Cardiac septum (tissue), 1 donor: ENCODE measurements at regions not wholly inside any gene's neighbourhood (a gene's known extent, or its start where the extent isn't known, plus 50 kb on each side); places are given as distances from the start of the nearest gene placed in this dataset.

Source experiments
- DNase-seq: peaks from one replicate; pipeline ENCODE4 v3.0.0-alpha.2; 2020; ENCODE audit warnings: low spot score
- intact Hi-C: fragments of 100-400 bp; cut with DNase I; formaldehyde crosslinking; loops from one replicate; pipeline ENCODE4 v1.14.0; 2022
- donor health status: DM: no; HTN: no; CAD: no.

- no peak for DNase-seq
- intact Hi-C loops, result no loop called here
These were observed 74.8 kb upstream of the ADAM23 start for GRCh38 chr2:206368484-206368883.

- DNase-seq, result no peak
- intact Hi-C loops, result no loop called here
These were observed 74.3 kb upstream of the ADAM23 start for GRCh38 chr2:206368933-206369569.

- intact Hi-C loops, result no loop called here
These were observed 67.4 kb upstream of the ADAM23 start for GRCh38 chr2:206375956-206376355.

GRCh38 chr2:206378835-206379234 is 64.5 kb upstream of the ADAM23 start:
- DNase-seq, result no peak
- intact Hi-C loops, result no loop called here

More at GRCh38 chr2:206375956-206376355, 67.4 kb upstream of the ADAM23 start:
- DNase-seq, result no peak

GRCh38 chr2:206379266-206379665 is 64.1 kb upstream of the ADAM23 start:
- no peak for DNase-seq
- intact Hi-C loops, result no loop called here

GRCh38 chr2:206379886-206380285 is 63.4 kb upstream of the ADAM23 start:
- intact Hi-C loops, result no loop called here
- no peak for DNase-seq

GRCh38 chr2:206381881-206382280 is 61.5 kb upstream of the ADAM23 start:
- DNase-seq, result no peak
- intact Hi-C loops, result no loop called here

- DNase-seq, result no peak
- intact Hi-C loops, result no loop called here
These were observed 59.7 kb upstream of the ADAM23 start for GRCh38 chr2:206383669-206384068.

- no peak for DNase-seq
- intact Hi-C loops, result no loop called here
These were observed 55.5 kb upstream of the ADAM23 start for GRCh38 chr2:206387808-206388207.

- intact Hi-C loops, result no loop called here
- DNase-seq, result no peak
These were observed 54.6 kb upstream of the ADAM23 start for GRCh38 chr2:206388698-206389097.

- DNase-seq, result no peak
- intact Hi-C loops, result no loop called here
These were observed 54.2 kb upstream of the ADAM23 start for GRCh38 chr2:206389164-206389563.

GRCh38 chr2:206390181-206390580 is 53.2 kb upstream of the ADAM23 start:
- DNase-seq, result no peak
- intact Hi-C loops, result loop anchor here (10.0 kb wide), 1 partner anchor 145 kb away; no protein-coding TSS in a partner anchor

GRCh38 chr2:206392118-206392517 is 51.2 kb upstream of the ADAM23 start:
- no peak for DNase-seq
- intact Hi-C loops, result loop anchor here (10.0 kb wide), 1 partner anchor 143 kb away; no protein-coding TSS in a partner anchor
